ENCODE measurements at regions not wholly inside any gene's neighbourhood (a gene's known extent, or its start where the extent isn't known, plus 50 kb on each side); places are given as distances from the start of the nearest gene placed in this dataset.

DNA sequence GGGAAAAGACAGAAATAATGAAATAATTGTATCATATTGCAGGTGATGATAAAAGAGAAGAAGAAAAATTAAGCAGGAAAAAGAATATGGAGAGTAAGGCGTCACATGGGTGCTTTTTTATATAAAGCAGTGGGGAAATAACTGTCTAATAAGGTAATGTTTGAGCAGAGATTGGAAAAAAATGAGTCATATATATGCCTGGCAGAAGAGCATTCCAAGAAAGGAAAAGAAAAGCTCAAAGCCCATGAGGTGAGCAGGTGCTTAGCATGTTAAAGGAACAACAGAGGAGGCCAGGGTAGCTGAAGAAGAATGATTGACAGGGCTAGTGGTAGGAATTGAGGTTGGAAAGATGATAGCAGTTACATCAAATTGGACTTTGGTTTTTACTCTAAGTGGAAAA is 739.5 kb downstream of the SORCS1 start:
- Histone ChIP-seq H3K27ac (ENCODE audit: low read depth, low read length) (no peak overlapping the region), H3K4me1 (ENCODE audit: insufficient read depth, low read length) (peaks cover 7% of the 10 kb centered on the region), H3K4me3 (ENCODE audit: low read length) (no peak overlapping the region), H3K9me3 (ENCODE audit: insufficient read depth, low read depth, low read length) (no peaks in the 10 kb centered on the region), H3K36me3 (ENCODE audit: insufficient read depth, low read length) (no peaks in the 10 kb centered on the region), H3K27me3 (ENCODE audit: insufficient read depth, low read length) (no peaks in the 10 kb centered on the region), H3K9ac (ENCODE audit: low read depth, low read length) (no peak overlapping the region)
- WGBS = 93% methylated on average over 1 of the region's 1 CpG

DNA sequence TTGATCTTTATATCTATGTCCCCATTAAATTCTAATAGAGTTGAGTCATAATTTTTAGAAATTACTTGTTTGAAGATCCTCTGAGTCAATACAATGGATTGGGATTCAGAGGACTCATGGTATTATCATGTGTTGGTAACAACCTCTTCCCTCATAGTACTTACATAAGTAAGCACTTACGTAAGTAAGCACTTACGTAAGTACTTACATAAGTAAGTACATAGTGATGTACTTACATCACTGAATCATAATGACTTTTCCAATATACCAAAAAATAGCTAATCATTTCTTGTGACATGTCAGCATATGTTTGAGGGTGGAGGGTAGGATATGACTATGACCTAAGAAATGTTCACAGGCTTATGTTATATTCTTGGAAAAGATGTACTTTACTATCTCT is 740.5 kb downstream of the SORCS1 start:
- peaks cover 7% of the 10 kb centered on the region for H3K4me1 ChIP-seq (ENCODE audit: insufficient read depth, low read length)
- no peak overlapping the region for H3K4me3 ChIP-seq (ENCODE audit: low read length)
- H3K9ac ChIP-seq (ENCODE audit: low read depth, low read length) = no peak overlapping the region
- no peaks in the 10 kb centered on the region for H3K36me3 ChIP-seq (ENCODE audit: insufficient read depth, low read length)
- no CpG with 5 or more reads among the region's 2 CpGs for WGBS
- no peaks in the 10 kb centered on the region for H3K9me3 ChIP-seq (ENCODE audit: insufficient read depth, low read depth, low read length)
- no peaks in the 10 kb centered on the region for H3K27me3 ChIP-seq (ENCODE audit: insufficient read depth, low read length)
- H3K27ac ChIP-seq (ENCODE audit: low read depth, low read length) = no peak overlapping the region

DNA sequence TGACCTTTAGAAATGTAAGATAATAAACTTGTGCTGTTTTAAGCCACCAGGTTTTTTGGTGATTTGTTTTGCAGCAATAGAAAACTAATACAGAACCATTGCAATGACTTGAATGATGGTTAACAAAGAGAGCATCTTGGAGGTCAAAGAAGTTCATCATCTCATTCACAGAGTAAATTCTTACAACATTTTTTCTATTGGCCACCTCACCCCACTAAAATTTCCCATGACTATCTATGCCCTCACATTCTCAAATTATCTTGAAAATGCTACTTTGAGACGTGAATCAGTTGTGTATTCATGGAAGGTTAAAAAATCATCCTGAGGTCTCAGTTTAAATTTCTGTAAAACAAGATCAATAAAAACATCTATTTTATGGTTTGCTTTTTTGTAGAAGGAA is 754.2 kb downstream of the SORCS1 start:
- no peaks in the 10 kb centered on the region for H3K4me1 ChIP-seq (ENCODE audit: insufficient read depth, low read length)
- no peaks in the 10 kb centered on the region for H3K36me3 ChIP-seq (ENCODE audit: insufficient read depth, low read length)
- no CpG with 5 or more reads among the region's 1 CpG for WGBS
- H3K27ac ChIP-seq (ENCODE audit: low read depth, low read length) = no peak overlapping the region
- no peaks in the 10 kb centered on the region for H3K27me3 ChIP-seq (ENCODE audit: insufficient read depth, low read length)
- no peak overlapping the region for H3K4me3 ChIP-seq (ENCODE audit: low read length)
- no peak overlapping the region for H3K9ac ChIP-seq (ENCODE audit: low read depth, low read length)
- no peaks in the 10 kb centered on the region for H3K9me3 ChIP-seq (ENCODE audit: insufficient read depth, low read depth, low read length)

DNA sequence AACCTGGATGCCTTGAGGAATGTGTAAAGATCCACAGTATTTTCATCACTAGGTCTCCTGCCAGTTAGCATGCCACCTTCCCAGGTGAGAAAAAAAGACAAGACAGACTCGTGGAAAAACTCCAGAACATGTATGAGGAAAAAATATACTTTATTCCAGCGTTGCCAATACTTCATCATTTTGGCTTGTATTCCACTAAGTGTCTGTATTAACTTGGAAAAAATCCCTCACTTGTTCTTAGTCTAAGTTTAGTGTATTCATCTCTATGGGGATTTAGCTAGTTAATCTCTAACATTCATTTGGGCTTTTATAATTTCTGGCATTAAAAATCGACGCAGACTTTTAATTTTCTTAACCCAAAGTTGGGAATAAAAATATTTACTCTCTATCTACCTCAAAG is 759.4 kb downstream of the SORCS1 start:
- H3K4me3 ChIP-seq (ENCODE audit: low read length) = no peak overlapping the region
- H3K4me1 ChIP-seq (ENCODE audit: insufficient read depth, low read length) = no peaks in the 10 kb centered on the region
- H3K27ac ChIP-seq (ENCODE audit: low read depth, low read length) = no peak overlapping the region
- no peak overlapping the region for H3K9ac ChIP-seq (ENCODE audit: low read depth, low read length)
- no peaks in the 10 kb centered on the region for H3K9me3 ChIP-seq (ENCODE audit: insufficient read depth, low read depth, low read length)
- WGBS = 100% methylated on average over 1 of the region's 4 CpGs
- no peaks in the 10 kb centered on the region for H3K36me3 ChIP-seq (ENCODE audit: insufficient read depth, low read length)
- no peaks in the 10 kb centered on the region for H3K27me3 ChIP-seq (ENCODE audit: insufficient read depth, low read length)

DNA sequence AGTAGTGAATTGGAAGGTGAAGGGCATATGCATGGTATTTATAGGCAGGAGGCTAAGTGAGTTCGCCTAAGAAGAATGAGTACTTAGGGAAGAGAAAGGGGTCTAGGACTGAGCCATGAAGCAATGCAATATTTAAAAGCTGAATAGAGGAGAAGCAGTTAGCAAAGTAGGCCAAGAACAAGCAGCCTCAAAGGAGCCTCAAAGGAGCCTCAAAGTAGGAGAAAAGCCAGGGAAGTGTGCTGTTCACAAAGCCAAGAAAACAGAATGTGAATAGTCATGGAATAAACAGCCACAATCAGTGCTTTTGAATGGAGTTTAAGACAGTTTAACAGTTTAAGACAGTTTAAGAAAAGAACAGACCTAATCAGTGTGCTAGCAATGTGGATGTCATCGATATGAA is 762.0 kb downstream of the SORCS1 start:
- 87% methylated on average over 2 of the region's 2 CpGs for WGBS
- Histone ChIP-seq H3K4me1 (ENCODE audit: insufficient read depth, low read length) (no peaks in the 10 kb centered on the region), H3K27ac (ENCODE audit: low read depth, low read length) (no peak overlapping the region), H3K9me3 (ENCODE audit: insufficient read depth, low read depth, low read length) (no peaks in the 10 kb centered on the region), H3K9ac (ENCODE audit: low read depth, low read length) (no peak overlapping the region), H3K36me3 (ENCODE audit: insufficient read depth, low read length) (no peaks in the 10 kb centered on the region), H3K27me3 (ENCODE audit: insufficient read depth, low read length) (no peaks in the 10 kb centered on the region), H3K4me3 (ENCODE audit: low read length) (no peak overlapping the region)

DNA sequence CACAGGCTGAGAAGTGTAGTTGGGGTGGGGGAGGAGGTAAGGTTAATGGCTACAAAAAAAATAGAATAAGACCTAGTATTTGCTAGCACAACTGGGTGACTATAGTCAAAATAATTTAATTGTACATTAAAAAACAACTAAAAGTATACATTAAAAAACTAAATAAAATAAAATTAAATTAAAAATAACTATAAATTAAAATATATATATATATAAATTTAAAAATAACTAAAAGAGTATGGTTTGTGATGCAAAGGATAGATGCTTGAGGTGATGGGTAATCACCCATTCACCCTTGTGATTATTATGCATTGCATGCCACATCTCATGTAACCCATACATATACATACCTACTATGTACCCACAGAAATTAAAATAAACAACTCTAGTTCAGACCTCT is 762.5 kb downstream of the SORCS1 start:
- H3K27me3 ChIP-seq (ENCODE audit: insufficient read depth, low read length) = no peaks in the 10 kb centered on the region
- H3K9ac ChIP-seq (ENCODE audit: low read depth, low read length) = no peak overlapping the region
- H3K36me3 ChIP-seq (ENCODE audit: insufficient read depth, low read length) = no peaks in the 10 kb centered on the region
- H3K27ac ChIP-seq (ENCODE audit: low read depth, low read length) = no peak overlapping the region
- H3K4me3 ChIP-seq (ENCODE audit: low read length) = no peak overlapping the region
- no peaks in the 10 kb centered on the region for H3K4me1 ChIP-seq (ENCODE audit: insufficient read depth, low read length)
- no peaks in the 10 kb centered on the region for H3K9me3 ChIP-seq (ENCODE audit: insufficient read depth, low read depth, low read length)

DNA sequence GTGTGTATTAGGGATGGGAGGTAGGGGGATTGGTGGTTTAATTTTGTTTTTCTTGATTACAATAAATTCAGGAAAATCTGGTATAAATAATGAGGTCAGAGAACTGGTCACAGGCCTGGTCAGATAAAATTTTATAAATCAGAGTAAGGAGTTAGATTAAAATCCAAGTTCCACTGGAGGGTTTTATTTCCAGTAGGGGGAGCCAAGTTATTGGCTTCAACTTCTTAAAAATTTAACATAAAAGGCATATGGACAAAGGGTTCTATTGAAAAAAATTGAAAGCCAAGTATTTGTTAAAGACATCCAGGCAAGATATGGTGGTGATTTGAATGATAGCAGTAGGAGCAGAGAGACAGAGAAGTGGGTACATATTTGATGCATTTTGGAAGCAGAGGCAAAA is 763.3 kb downstream of the SORCS1 start:
- Histone ChIP-seq H3K9ac (ENCODE audit: low read depth, low read length) (no peak overlapping the region), H3K4me3 (ENCODE audit: low read length) (no peak overlapping the region), H3K9me3 (ENCODE audit: insufficient read depth, low read depth, low read length) (no peaks in the 10 kb centered on the region), H3K27ac (ENCODE audit: low read depth, low read length) (no peak overlapping the region), H3K27me3 (ENCODE audit: insufficient read depth, low read length) (no peaks in the 10 kb centered on the region), H3K4me1 (ENCODE audit: insufficient read depth, low read length) (no peaks in the 10 kb centered on the region), H3K36me3 (ENCODE audit: insufficient read depth, low read length) (no peaks in the 10 kb centered on the region)

DNA sequence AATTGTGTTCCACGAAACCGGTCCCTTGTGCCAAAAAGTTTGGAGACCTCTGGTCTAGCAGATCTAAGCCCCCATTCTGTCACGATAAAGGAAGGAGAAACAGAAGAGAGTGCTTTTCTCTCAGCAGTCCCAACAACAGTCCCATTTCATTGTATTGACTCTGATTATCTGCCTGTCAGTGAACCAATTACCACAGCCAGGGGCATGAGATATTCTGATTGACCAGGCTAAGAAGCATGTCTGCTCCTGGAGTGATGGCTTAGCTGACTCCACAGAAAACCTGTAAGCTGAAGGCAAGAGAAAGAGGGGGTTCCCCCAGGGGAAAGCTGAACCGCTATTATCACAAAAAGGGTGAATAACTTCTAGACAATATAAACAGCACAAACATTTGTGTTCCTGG is 765.4 kb downstream of the SORCS1 start:
- Histone ChIP-seq H3K36me3 (ENCODE audit: insufficient read depth, low read length) (no peaks in the 10 kb centered on the region), H3K4me3 (ENCODE audit: low read length) (no peak overlapping the region), H3K4me1 (ENCODE audit: insufficient read depth, low read length) (no peaks in the 10 kb centered on the region), H3K9ac (ENCODE audit: low read depth, low read length) (no peak overlapping the region), H3K9me3 (ENCODE audit: insufficient read depth, low read depth, low read length) (no peaks in the 10 kb centered on the region), H3K27me3 (ENCODE audit: insufficient read depth, low read length) (no peaks in the 10 kb centered on the region), H3K27ac (ENCODE audit: low read depth, low read length) (no peak overlapping the region)
- WGBS = 92% methylated on average over 3 of the region's 4 CpGs

DNA sequence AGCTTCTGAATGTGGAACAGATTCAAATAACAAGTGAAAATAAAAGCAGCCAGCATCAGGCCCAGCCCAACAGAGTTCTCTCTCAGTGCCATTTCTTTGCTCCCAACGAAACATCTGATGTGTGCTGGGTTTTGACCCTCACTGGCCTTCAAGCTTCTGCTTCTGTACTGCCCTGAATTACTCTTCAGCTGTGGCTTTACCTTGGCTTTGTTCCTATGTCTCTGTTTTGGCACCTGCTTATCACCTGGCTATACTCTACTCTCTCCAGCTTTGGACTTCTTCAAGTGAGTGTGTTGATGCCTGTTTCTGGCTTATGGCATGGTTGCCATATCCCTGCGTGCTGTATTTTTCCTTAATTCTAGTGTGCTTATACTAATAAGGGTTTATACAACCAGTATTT is 768.3 kb downstream of the SORCS1 start:
- Histone ChIP-seq H3K36me3 (ENCODE audit: insufficient read depth, low read length) (no peaks in the 10 kb centered on the region), H3K9ac (ENCODE audit: low read depth, low read length) (no peak overlapping the region), H3K4me3 (ENCODE audit: low read length) (no peak overlapping the region), H3K9me3 (ENCODE audit: insufficient read depth, low read depth, low read length) (no peaks in the 10 kb centered on the region), H3K4me1 (ENCODE audit: insufficient read depth, low read length) (no peaks in the 10 kb centered on the region), H3K27me3 (ENCODE audit: insufficient read depth, low read length) (no peaks in the 10 kb centered on the region), H3K27ac (ENCODE audit: low read depth, low read length) (no peak overlapping the region)
- WGBS = 88% methylated on average over 1 of the region's 2 CpGs

DNA sequence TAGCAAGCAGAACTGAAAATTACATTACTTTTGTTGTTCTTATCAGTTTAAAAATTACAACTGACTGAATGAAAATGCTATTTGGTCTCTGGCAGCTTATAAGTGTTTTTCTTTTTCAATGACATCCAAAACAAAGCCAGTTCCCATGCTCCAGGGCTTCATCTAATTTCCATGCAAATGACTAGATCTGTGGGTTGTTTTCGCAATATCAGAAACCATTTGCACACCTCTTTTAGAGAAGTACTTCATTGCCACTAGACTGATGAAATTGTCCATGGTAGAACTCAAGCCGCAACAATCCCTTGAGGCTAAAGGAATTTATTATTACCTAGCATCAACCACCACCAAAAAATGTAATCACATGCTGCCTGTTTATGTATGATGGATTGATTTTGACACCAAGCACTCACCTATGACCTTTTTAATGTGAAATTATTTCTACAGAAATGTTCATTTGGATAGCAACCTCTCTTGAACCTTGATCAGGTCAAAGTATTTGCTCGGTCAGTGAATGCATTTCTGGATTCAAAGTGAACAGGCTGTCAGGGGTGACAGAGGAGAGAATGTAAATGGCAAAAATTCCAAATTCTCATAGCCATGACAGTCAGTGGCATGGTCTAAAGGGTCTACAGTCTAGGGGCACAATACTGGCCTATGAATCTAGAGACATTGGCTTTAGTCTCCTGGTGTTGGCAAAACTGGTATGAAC is 769.3 kb downstream of the SORCS1 start:
- H3K9ac ChIP-seq (ENCODE audit: low read depth, low read length) = no peak overlapping the region
- 83% methylated on average over 3 of the region's 3 CpGs for WGBS
- no peak overlapping the region for H3K4me3 ChIP-seq (ENCODE audit: low read length)
- no peak overlapping the region for H3K27ac ChIP-seq (ENCODE audit: low read depth, low read length)
- H3K27me3 ChIP-seq (ENCODE audit: insufficient read depth, low read length) = no peaks in the 10 kb centered on the region
- H3K9me3 ChIP-seq (ENCODE audit: insufficient read depth, low read depth, low read length) = no peaks in the 10 kb centered on the region
- H3K36me3 ChIP-seq (ENCODE audit: insufficient read depth, low read length) = no peaks in the 10 kb centered on the region
- no peaks in the 10 kb centered on the region for H3K4me1 ChIP-seq (ENCODE audit: insufficient read depth, low read length)

DNA sequence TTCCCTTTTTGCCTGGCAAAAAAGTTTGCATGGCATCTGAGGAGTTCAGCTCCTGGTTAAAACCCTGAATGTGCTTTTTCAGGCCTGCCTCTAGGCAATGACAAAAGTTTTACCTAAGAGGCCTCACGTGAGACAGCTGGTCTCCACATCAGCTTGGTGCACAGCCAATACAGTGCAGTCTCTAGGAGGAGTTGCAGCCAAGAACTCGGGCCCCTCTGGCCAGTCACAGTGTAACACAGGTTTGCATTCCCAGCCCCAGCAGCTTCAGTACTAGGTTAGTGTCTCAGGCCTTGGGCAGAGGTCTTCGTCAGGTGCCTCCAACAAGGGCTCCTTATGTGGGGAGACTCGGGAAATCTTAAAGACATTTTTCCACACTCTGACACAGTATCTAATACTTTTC is 771.7 kb downstream of the SORCS1 start:
- H3K9ac ChIP-seq (ENCODE audit: low read depth, low read length) = no peak overlapping the region
- no peaks in the 10 kb centered on the region for H3K27me3 ChIP-seq (ENCODE audit: insufficient read depth, low read length)
- no peaks in the 10 kb centered on the region for H3K4me1 ChIP-seq (ENCODE audit: insufficient read depth, low read length)
- WGBS = 89% methylated on average over 4 of the region's 4 CpGs
- no peaks in the 10 kb centered on the region for H3K36me3 ChIP-seq (ENCODE audit: insufficient read depth, low read length)
- no peak overlapping the region for H3K27ac ChIP-seq (ENCODE audit: low read depth, low read length)
- no peak overlapping the region for H3K4me3 ChIP-seq (ENCODE audit: low read length)
- H3K9me3 ChIP-seq (ENCODE audit: insufficient read depth, low read depth, low read length) = no peaks in the 10 kb centered on the region

DNA sequence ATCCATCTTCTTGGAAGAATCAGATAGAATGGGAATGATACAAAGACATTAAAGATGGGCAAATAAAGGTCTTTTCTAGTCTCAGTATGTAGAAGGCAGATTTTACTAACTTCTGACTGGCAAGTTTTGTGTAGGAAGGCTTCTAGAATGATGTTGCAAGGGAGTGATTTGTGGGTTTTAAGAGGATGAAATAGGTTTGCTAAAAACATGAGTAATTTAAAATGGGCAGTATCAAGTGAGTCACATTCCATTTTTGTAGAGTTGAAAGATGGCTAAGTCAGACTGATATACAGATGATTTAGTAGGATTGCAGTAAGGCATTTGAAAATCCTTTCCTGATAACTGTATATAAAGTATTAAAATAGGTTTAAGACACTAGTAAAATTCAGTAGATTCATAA is 777.4 kb downstream of the SORCS1 start:
- Histone ChIP-seq H3K36me3 (ENCODE audit: insufficient read depth, low read length) (no peaks in the 10 kb centered on the region), H3K9ac (ENCODE audit: low read depth, low read length) (no peak overlapping the region), H3K4me1 (ENCODE audit: insufficient read depth, low read length) (no peaks in the 10 kb centered on the region), H3K9me3 (ENCODE audit: insufficient read depth, low read depth, low read length) (no peaks in the 10 kb centered on the region), H3K27me3 (ENCODE audit: insufficient read depth, low read length) (no peaks in the 10 kb centered on the region), H3K4me3 (ENCODE audit: low read length) (no peak overlapping the region), H3K27ac (ENCODE audit: low read depth, low read length) (no peak overlapping the region)

Measured in HUES64 (cell line).